ENCODE measurements at regions not wholly inside any gene's neighbourhood (a gene's known extent, or its start where the extent isn't known, plus 50 kb on each side); places are given as distances from the start of the nearest gene placed in this dataset.

GRCh38 chr1:173103006-173103405 is 52.3 kb upstream of the TNFSF18 start:
- FAIRE-seq (no peak), DNase-seq (ENCODE audit: low read depth, low spot score) (no peak)
- Histone ChIP-seq H3K79me2 (ENCODE audit: control insufficient read depth, insufficient read depth, low read length) (no peaks in the 10 kb centered on the region), H3K9me1 (ENCODE audit: control insufficient read depth, extremely low read depth, insufficient read depth, low read length) (no peaks in the 10 kb centered on the region), H3K4me1 (ENCODE audit: control insufficient read depth, extremely low read depth, insufficient read depth, low read length) (no peaks in the 10 kb centered on the region), H3K27ac (ENCODE audit: control insufficient read depth, insufficient read depth, low read length) (no peak overlapping the region), H3K4me2 (ENCODE audit: control insufficient read depth, extremely low read depth, insufficient read depth, low read depth, low read length) (no peak overlapping the region), H4K20me1 (ENCODE audit: control insufficient read depth, extremely low read depth, insufficient read depth, low read length) (no peaks in the 10 kb centered on the region), H3K9me3 (ENCODE audit: control insufficient read depth, low read depth, low read length) (peaks cover 4% of the 10 kb centered on the region), H3K36me3 (ENCODE audit: control insufficient read depth in 2 of 2, extremely low read depth in 1 of 2, insufficient read depth in 2 of 2, low read length in 2 of 2) (no peaks in the 10 kb centered on the region), H3K27me3 (ENCODE audit: control insufficient read depth, extremely low read depth, insufficient read depth, low read length) (no peaks in the 10 kb centered on the region), H2AFZ (ENCODE audit: control insufficient read depth, low read length) (no peak overlapping the region), H3K9ac (ENCODE audit: control insufficient read depth, extremely low read depth, insufficient read depth, low read length) (no peak overlapping the region), H3K4me3 (ENCODE audit: control insufficient read depth in 2 of 3, extremely low read depth in 1 of 3, insufficient read depth in 2 of 3, low read depth in 1 of 3, low read length in 3 of 3) (no peak overlapping the region)
- dilution Hi-C loops (cut with MboI; ENCODE audit: extremely low pct_ligation_motif_present, low sequenced_read_pairs) = no loop called here
- TF ChIP-seq EZH2 (IDR thresholded peaks at IDR 0.05; ENCODE audit: low read length) (no peak), CTCF (optimal IDR thresholded peaks at IDR 0.05 in 1 of 3, IDR thresholded peaks at IDR 0.05 in 1 of 3, conservative IDR thresholded peaks at IDR 0.05 in 1 of 3; ENCODE audit: extremely low read depth in 1 of 3, insufficient read depth in 2 of 3, low read length in 3 of 3) (no peak)

GRCh38 chr1:173101589-173101988 is 50.8 kb upstream of the TNFSF18 start:
- no peak overlapping the region for H3K4me3 ChIP-seq (ENCODE audit: control insufficient read depth in 2 of 3, extremely low read depth in 1 of 3, insufficient read depth in 2 of 3, low read depth in 1 of 3, low read length in 3 of 3)
- H3K9me1 ChIP-seq (ENCODE audit: control insufficient read depth, extremely low read depth, insufficient read depth, low read length) = no peaks in the 10 kb centered on the region
- no peak overlapping the region for H3K4me2 ChIP-seq (ENCODE audit: control insufficient read depth, extremely low read depth, insufficient read depth, low read depth, low read length)
- H3K9me3 ChIP-seq (ENCODE audit: control insufficient read depth, low read depth, low read length) = peaks cover 4% of the 10 kb centered on the region
- TF ChIP-seq EZH2 (IDR thresholded peaks at IDR 0.05; ENCODE audit: low read length) = no peak
- TF ChIP-seq CTCF (optimal IDR thresholded peaks at IDR 0.05 in 1 of 3, IDR thresholded peaks at IDR 0.05 in 1 of 3, conservative IDR thresholded peaks at IDR 0.05 in 1 of 3; ENCODE audit: extremely low read depth in 1 of 3, insufficient read depth in 2 of 3, low read length in 3 of 3) = no peak
- no peak overlapping the region for H2AFZ ChIP-seq (ENCODE audit: control insufficient read depth, low read length)
- no peaks in the 10 kb centered on the region for H3K79me2 ChIP-seq (ENCODE audit: control insufficient read depth, insufficient read depth, low read length)
- DNase-seq (ENCODE audit: low read depth, low spot score) = no peak
- H3K36me3 ChIP-seq (ENCODE audit: control insufficient read depth in 2 of 2, extremely low read depth in 1 of 2, insufficient read depth in 2 of 2, low read length in 2 of 2) = no peaks in the 10 kb centered on the region
- no peak overlapping the region for H3K9ac ChIP-seq (ENCODE audit: control insufficient read depth, extremely low read depth, insufficient read depth, low read length)
- H3K4me1 ChIP-seq (ENCODE audit: control insufficient read depth, extremely low read depth, insufficient read depth, low read length) = no peaks in the 10 kb centered on the region
- no peaks in the 10 kb centered on the region for H3K27me3 ChIP-seq (ENCODE audit: control insufficient read depth, extremely low read depth, insufficient read depth, low read length)
- no peak for FAIRE-seq
- no peak overlapping the region for H3K27ac ChIP-seq (ENCODE audit: control insufficient read depth, insufficient read depth, low read length)
- dilution Hi-C loops (cut with MboI; ENCODE audit: extremely low pct_ligation_motif_present, low sequenced_read_pairs) = no loop called here
- no peaks in the 10 kb centered on the region for H4K20me1 ChIP-seq (ENCODE audit: control insufficient read depth, extremely low read depth, insufficient read depth, low read length)

Measured in keratinocyte (primary cell).